Psoas muscle (tissue), 7 donors: ENCODE measurements at regions not wholly inside any gene's neighbourhood (a gene's known extent, or its start where the extent isn't known, plus 50 kb on each side); places are given as distances from the start of the nearest gene placed in this dataset.

ENCODE experiments used
- ATAC-seq, 4 donors: fragments of 200-7000 bp; cut with Tn5 transposase; one replicate each; pipeline ENCODE4 v1.9.1; 2020; ENCODE audit warnings: moderate library complexity in 3 of 4, mild to moderate bottlenecking in 2 of 4
- DNase-seq, 2 donors: peaks; one replicate each; pipeline ENCODE4 v3.0.0-alpha.2; 2020
- H3K27ac ChIP-seq: fragments of 200-600 bp; one replicate; pipeline ENCODE4 v1.8.0; 2022
- H3K27me3 ChIP-seq, 3 donors: fragments of 200-600 bp in 1 of 3; one replicate each; pipeline versions ENCODE4 v1.6.1 to v1.8.0; 2013 to 2022; ENCODE audit warnings: low read length in 2 of 3, mild to moderate bottlenecking in 2 of 3, moderate library complexity in 1 of 3; ENCODE audit not compliant: insufficient read depth in 3 of 3
- H3K36me3 ChIP-seq, 2 donors: fragments of 200-600 bp in 1 of 2; one replicate each; pipeline versions ENCODE4 v1.6.1 to v1.8.0; 2013 to 2022; ENCODE audit warnings: low read depth in 1 of 2, mild to moderate bottlenecking in 1 of 2, moderate library complexity in 1 of 2; ENCODE audit not compliant: insufficient read depth in 1 of 2
- H3K4me1 ChIP-seq: fragments of 200-600 bp; one replicate; pipeline ENCODE4 v1.8.0; 2022
- H3K4me3 ChIP-seq: fragments of 200-600 bp; one replicate; pipeline ENCODE4 v1.8.0; 2022; ENCODE audit warnings: mild to moderate bottlenecking
- H3K9me3 ChIP-seq: fragments of 200-600 bp; one replicate; pipeline ENCODE4 v1.8.0; 2022
- CTCF ChIP-seq: fragments of 200-600 bp; IDR thresholded peaks from one replicate; pipeline ENCODE4 v1.8.0; 2022; ENCODE audit warnings: antibody characterized with exemption
- WGBS, 3 donors: extraction: QIAGEN DNeasy Blood & Tissue Kit; methylation state at CpG; one replicate each; pipeline versions ENCODE4 v1.1.6 to v1.1.7; 2013; 5-methylcytosine and 5-hydroxymethylcytosine counted together
- intact Hi-C, 2 donors: fragments of 100-400 bp; cut with DNase I; formaldehyde crosslinking; loops; one replicate each; pipeline versions ENCODE4 v1.11.0 to v1.14.2; 2022
- donor health status: healthy with polysubstance abuse.
- donor health status: DM: no; HTN: no; CAD: no; lungs with moderate emphysema.
- donor health status: Bipolar disorder and iron deficiency.
- donor health status: healthy.
- donor health status: DM: yes; HTN: yes; CAD: no.
- donor health status: DM: no; HTN: no; CAD: no.
- donor health status: DM: yes; HTN: yes; CAD: no.

DNA sequence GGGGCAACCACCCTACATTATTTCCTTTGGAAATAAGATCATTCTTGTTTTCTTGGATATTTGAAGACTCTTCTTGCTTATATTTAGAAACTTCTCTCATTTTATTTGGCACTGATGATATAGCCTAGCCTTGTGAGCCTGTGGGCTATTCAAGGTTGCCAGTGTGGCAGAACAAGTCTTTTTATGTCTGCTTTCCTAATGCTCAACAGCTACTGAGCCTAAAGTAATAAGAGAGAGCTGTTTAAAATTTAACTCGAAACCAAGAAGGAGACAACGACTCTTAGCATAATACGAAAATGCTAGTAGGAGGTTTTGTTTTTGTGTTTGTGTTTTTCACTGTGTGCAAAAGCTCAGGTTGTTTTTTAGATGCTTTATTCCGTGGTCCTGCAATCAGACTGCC is 104.0 kb upstream of the CPM start:
- Histone ChIP-seq H3K27me3 (no peaks in the 10 kb centered on the region), H3K4me1 (no peaks in the 10 kb centered on the region), H3K4me3 (no peak overlapping the region), H3K9me3 (no peaks in the 10 kb centered on the region), H3K27ac (no peak overlapping the region), H3K36me3 (no peaks in the 10 kb centered on the region)
- no peak for TF ChIP-seq CTCF
- intact Hi-C loops, result no loop called here
- no peak for DNase-seq
- 84 to 88% (median 86%) methylated on average over 4 of the region's 4 CpGs for WGBS, 3 donors
- no peak for ATAC-seq

DNA sequence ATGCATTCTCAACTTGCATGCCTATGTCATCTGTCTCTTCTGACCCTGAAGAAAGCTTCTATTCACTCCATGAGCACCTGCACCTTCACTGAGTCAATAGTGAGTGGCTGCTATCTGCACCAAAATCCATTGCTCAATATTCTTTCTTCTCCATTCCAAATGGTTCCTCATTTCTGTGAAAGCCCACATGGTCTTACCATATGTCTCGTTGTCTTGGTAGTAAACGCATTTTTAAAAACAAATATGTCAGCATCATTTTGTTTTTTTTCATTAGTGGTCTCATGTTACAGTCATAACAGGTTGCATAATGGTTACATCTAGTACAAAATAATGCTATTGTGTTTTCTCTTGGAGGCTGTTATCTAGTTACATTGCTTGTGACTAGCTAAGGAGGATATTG is 106.9 kb upstream of the CPM start:
- DNase-seq (no peak), ATAC-seq (no peak)
- H3K36me3 ChIP-seq, result no peaks in the 10 kb centered on the region
- no peak overlapping the region for H3K27ac ChIP-seq
- H3K4me1 ChIP-seq, result no peaks in the 10 kb centered on the region
- no peak for TF ChIP-seq CTCF
- H3K4me3 ChIP-seq, result no peak overlapping the region
- intact Hi-C loops, result no loop called here
- H3K27me3 ChIP-seq, result no peaks in the 10 kb centered on the region
- no peaks in the 10 kb centered on the region for H3K9me3 ChIP-seq
- WGBS, 3 donors, result 67 to 74% (median 73%) methylated on average over 2 of the region's 2 CpGs

DNA sequence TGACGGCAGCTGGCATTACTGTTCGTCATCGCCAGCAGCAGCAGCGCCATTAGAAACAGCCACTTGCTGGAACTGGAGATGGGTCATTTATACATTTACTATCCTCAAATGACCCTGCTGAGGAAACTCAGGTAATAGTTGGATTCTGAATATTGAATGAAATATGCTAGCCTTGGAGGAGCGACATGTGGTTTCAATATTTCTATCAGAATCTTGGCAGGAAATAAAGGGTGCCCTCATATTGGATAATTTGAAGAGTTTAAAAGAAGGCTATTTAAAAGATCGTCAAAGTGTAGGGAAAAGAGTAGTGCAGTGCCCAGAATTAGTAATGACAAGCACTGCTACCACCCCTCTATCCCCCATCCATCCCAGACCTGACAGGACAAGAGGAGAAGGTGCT is 109.6 kb upstream of the CPM start:
- no peaks in the 10 kb centered on the region for H3K4me1 ChIP-seq
- no peak for ATAC-seq
- no peaks in the 10 kb centered on the region for H3K27me3 ChIP-seq
- H3K9me3 ChIP-seq, result no peaks in the 10 kb centered on the region
- no peaks in the 10 kb centered on the region for H3K36me3 ChIP-seq
- 90 to 92% (median 90%) methylated on average over 6 of the region's 6 CpGs for WGBS, 3 donors
- intact Hi-C loops, result no loop called here
- DNase-seq, result no peak
- TF ChIP-seq CTCF, result no peak
- H3K27ac ChIP-seq, result no peak overlapping the region
- H3K4me3 ChIP-seq, result no peak overlapping the region

GRCh38 chr12:69042970-69043369 is 110.0 kb upstream of the CPM start:
- DNase-seq, result no peak
- no peak overlapping the region for H3K27ac ChIP-seq
- WGBS, 3 donors, result 77 to 86% (median 85%) methylated on average over 4 of the region's 4 CpGs
- intact Hi-C loops, result no loop called here
- no peaks in the 10 kb centered on the region for H3K9me3 ChIP-seq
- no peaks in the 10 kb centered on the region for H3K27me3 ChIP-seq
- H3K4me1 ChIP-seq, result no peaks in the 10 kb centered on the region
- H3K36me3 ChIP-seq, result no peaks in the 10 kb centered on the region
- no peak for ATAC-seq
- no peak overlapping the region for H3K4me3 ChIP-seq
- no peak for TF ChIP-seq CTCF

DNA sequence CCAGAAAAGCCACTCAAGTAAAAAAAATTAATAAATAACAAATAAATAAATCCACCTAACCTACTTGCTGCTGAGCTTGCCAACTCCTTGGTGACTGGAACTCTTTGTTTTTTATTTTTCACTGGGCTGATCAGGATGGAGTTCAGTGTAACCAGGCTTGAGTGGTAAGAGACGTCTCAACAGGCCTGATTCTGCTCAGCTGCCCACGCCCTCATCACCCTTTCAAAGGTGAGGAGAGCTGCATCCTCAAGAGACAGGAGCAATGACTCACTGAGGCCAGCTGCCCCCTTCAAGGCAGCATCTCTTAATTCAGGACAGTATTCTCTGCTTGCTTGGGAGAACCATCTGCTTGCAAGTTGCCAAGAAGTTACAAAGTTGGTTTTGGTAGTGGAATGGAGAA is 111.9 kb upstream of the CPM start:
- 72 to 83% (median 74%) methylated on average over 2 of the region's 2 CpGs for WGBS, 3 donors
- ATAC-seq, result no peak
- H3K27ac ChIP-seq, result no peak overlapping the region
- no peaks in the 10 kb centered on the region for H3K4me1 ChIP-seq
- no peaks in the 10 kb centered on the region for H3K9me3 ChIP-seq
- no peak for TF ChIP-seq CTCF
- no peak overlapping the region for H3K4me3 ChIP-seq
- no peaks in the 10 kb centered on the region for H3K27me3 ChIP-seq
- intact Hi-C loops, result no loop called here
- H3K36me3 ChIP-seq, result no peaks in the 10 kb centered on the region
- no peak for DNase-seq
